ENCODE measurements at regions not wholly inside any gene's neighbourhood (a gene's known extent, or its start where the extent isn't known, plus 50 kb on each side); places are given as distances from the start of the nearest gene placed in this dataset.

- DNase-seq: no peak
These were observed 234.9 kb downstream of the KCTD12 start for GRCh38 chr13:76651286-76651685.

GRCh38 chr13:76647550-76647949 is 238.7 kb downstream of the KCTD12 start:
- DNase-seq: no peak

- DNase-seq: no peak
These were observed 239.3 kb downstream of the KCTD12 start for GRCh38 chr13:76646946-76647345.

GRCh38 chr13:76645632-76646031 is 240.6 kb downstream of the KCTD12 start:
- no peak for DNase-seq

- DNase-seq: no peak
These were observed 241.3 kb downstream of the KCTD12 start for GRCh38 chr13:76644906-76645305.

- DNase-seq: no peak
These were observed 242.6 kb downstream of the KCTD12 start for GRCh38 chr13:76643596-76643995.

GRCh38 chr13:76641056-76641455 is 245.1 kb downstream of the KCTD12 start:
- no peak for DNase-seq

- DNase-seq: no peak
These were observed 247.3 kb downstream of the KCTD12 start for GRCh38 chr13:76638882-76639281.

GRCh38 chr13:76638181-76638580 is 248.0 kb downstream of the KCTD12 start:
- DNase-seq: no peak

GRCh38 chr13:76637641-76638141 is 248.5 kb downstream of the KCTD12 start:
- no peak for DNase-seq

- no peak for DNase-seq
These were observed 249.4 kb downstream of the KCTD12 start for GRCh38 chr13:76636829-76637228.

- DNase-seq: no peak
These were observed 250.7 kb downstream of the KCTD12 start for GRCh38 chr13:76635232-76636230.

- no peak for DNase-seq
These were observed 251.6 kb downstream of the KCTD12 start for GRCh38 chr13:76634431-76635191.

GRCh38 chr13:76632401-76633044 is 253.7 kb downstream of the KCTD12 start:
- no peak for DNase-seq

GRCh38 chr13:76630629-76631230 is 255.5 kb downstream of the KCTD12 start:
- no peak for DNase-seq

- no peak for DNase-seq
These were observed 263.7 kb downstream of the KCTD12 start for GRCh38 chr13:76622315-76623040.

GRCh38 chr13:76621705-76622104 is 264.5 kb downstream of the KCTD12 start:
- DNase-seq: no peak

- DNase-seq: no peak
These were observed 266.2 kb downstream of the KCTD12 start for GRCh38 chr13:76620036-76620435.

GRCh38 chr13:76619631-76620030 is 266.6 kb downstream of the KCTD12 start:
- no peak for DNase-seq

- no peak for DNase-seq
These were observed 275.3 kb downstream of the KCTD12 start for GRCh38 chr13:76610819-76611415.

- no peak for DNase-seq
These were observed 276.6 kb downstream of the KCTD12 start for GRCh38 chr13:76609643-76610042.

- DNase-seq: no peak
These were observed 278.3 kb downstream of the KCTD12 start for GRCh38 chr13:76607866-76608265.

Data from stimulated activated CD4-positive, alpha-beta T cell treated with anti-CD3 and anti-CD28 coated beads, Interleukin-4, amount 100 ng/mL, for 24 hours (primary cell).